ENCODE measurements at regions not wholly inside any gene's neighbourhood (a gene's known extent, or its start where the extent isn't known, plus 50 kb on each side); places are given as distances from the start of the nearest gene placed in this dataset.

GRCh38 chr2:116859708-116860107, 954.8 kb upstream of the DDX18 start:
- Mint-ChIP-seq H3K27ac (no peak overlapping the region), H3K9me3 (ENCODE audit: low read depth) (peaks cover 28% of the 10 kb centered on the region), H3K4me3 (no peak overlapping the region), H3K4me1 (no peaks in the 10 kb centered on the region), H3K27me3 (no peaks in the 10 kb centered on the region), H3K36me3 (ENCODE audit: low read depth) (no peaks in the 10 kb centered on the region)
- POLR2A ChIA-PET, result no interaction called here
- intact Hi-C loops (cut with DNase I, micrococcal nuclease), result no loop called here
- no peak for ATAC-seq
- no peak for DNase-seq
- CTCF ChIA-PET, result no interaction called here

GRCh38 chr2:116874021-116874420, 940.5 kb upstream of the DDX18 start:
- Mint-ChIP-seq H3K4me3 (no peak overlapping the region), H3K27ac (no peak overlapping the region), H3K36me3 (ENCODE audit: low read depth) (no peaks in the 10 kb centered on the region), H3K9me3 (ENCODE audit: low read depth) (peaks cover 22% of the 10 kb centered on the region), H3K4me1 (no peaks in the 10 kb centered on the region), H3K27me3 (no peaks in the 10 kb centered on the region)
- ATAC-seq (no peak), DNase-seq (no peak)
- CTCF ChIA-PET, result no interaction called here
- intact Hi-C loops (cut with DNase I, micrococcal nuclease), result no loop called here
- POLR2A ChIA-PET, result no interaction called here

GRCh38 chr2:116877274-116877673, 937.2 kb upstream of the DDX18 start:
- Mint-ChIP-seq H3K4me3 (no peak overlapping the region), H3K9me3 (ENCODE audit: low read depth) (peaks cover 24% of the 10 kb centered on the region), H3K4me1 (no peaks in the 10 kb centered on the region), H3K27me3 (no peaks in the 10 kb centered on the region), H3K27ac (no peak overlapping the region), H3K36me3 (ENCODE audit: low read depth) (no peaks in the 10 kb centered on the region)
- DNase-seq (no peak), ATAC-seq (no peak)
- intact Hi-C loops (cut with DNase I, micrococcal nuclease), result no loop called here
- ChIA-PET CTCF (no interaction called here), POLR2A (no interaction called here)

- no peak for DNase-seq
- peaks cover 20% of the 10 kb centered on the region for H3K9me3 Mint-ChIP-seq (ENCODE audit: low read depth)
- no peak for ATAC-seq
- H3K27me3 Mint-ChIP-seq, result no peaks in the 10 kb centered on the region
- no peaks in the 10 kb centered on the region for H3K36me3 Mint-ChIP-seq (ENCODE audit: low read depth)
- no peak overlapping the region for H3K4me3 Mint-ChIP-seq
- intact Hi-C loops (cut with DNase I, micrococcal nuclease), result no loop called here
- H3K27ac Mint-ChIP-seq, result no peak overlapping the region
- POLR2A ChIA-PET, result no interaction called here
- CTCF ChIA-PET, result no interaction called here
- no peaks in the 10 kb centered on the region for H3K4me1 Mint-ChIP-seq
Measured at GRCh38 chr2:116877944-116878343, 936.5 kb upstream of the DDX18 start.

- Mint-ChIP-seq H3K9me3 (ENCODE audit: low read depth) (peaks cover 25% of the 10 kb centered on the region), H3K36me3 (ENCODE audit: low read depth) (no peaks in the 10 kb centered on the region), H3K27ac (no peak overlapping the region), H3K4me1 (no peaks in the 10 kb centered on the region), H3K4me3 (no peak overlapping the region), H3K27me3 (no peaks in the 10 kb centered on the region)
- CTCF ChIA-PET, result no interaction called here
- no peak for DNase-seq
- intact Hi-C loops (cut with DNase I, micrococcal nuclease), result no loop called here
- POLR2A ChIA-PET, result no interaction called here
- ATAC-seq, result no peak
Measured at GRCh38 chr2:116879650-116880160, 934.8 kb upstream of the DDX18 start.

- Mint-ChIP-seq H3K27ac (no peak overlapping the region), H3K4me1 (no peaks in the 10 kb centered on the region), H3K27me3 (no peaks in the 10 kb centered on the region), H3K36me3 (ENCODE audit: low read depth) (no peaks in the 10 kb centered on the region), H3K9me3 (ENCODE audit: low read depth) (peaks cover 13% of the 10 kb centered on the region), H3K4me3 (no peak overlapping the region)
- CTCF ChIA-PET, result no interaction called here
- intact Hi-C loops (cut with DNase I, micrococcal nuclease), result no loop called here
- DNase-seq (no peak), ATAC-seq (no peak)
- POLR2A ChIA-PET, result no interaction called here
Measured at GRCh38 chr2:116891191-116891590, 923.3 kb upstream of the DDX18 start.

- intact Hi-C loops (cut with DNase I, micrococcal nuclease), result no loop called here
- no peak for DNase-seq
- ChIA-PET POLR2A (no interaction called here), CTCF (no interaction called here)
- H3K9me3 Mint-ChIP-seq (ENCODE audit: low read depth), result peaks cover 2% of the 10 kb centered on the region
- no peak overlapping the region for H3K4me3 Mint-ChIP-seq
- no peaks in the 10 kb centered on the region for H3K27me3 Mint-ChIP-seq
- no peaks in the 10 kb centered on the region for H3K4me1 Mint-ChIP-seq
- no peak overlapping the region for H3K27ac Mint-ChIP-seq
- no peak for ATAC-seq
- no peaks in the 10 kb centered on the region for H3K36me3 Mint-ChIP-seq (ENCODE audit: low read depth)
Measured at GRCh38 chr2:116911540-116911939, 903.0 kb upstream of the DDX18 start.

GRCh38 chr2:116915673-116916072, 898.8 kb upstream of the DDX18 start:
- Mint-ChIP-seq H3K9me3 (ENCODE audit: low read depth) (no peaks in the 10 kb centered on the region), H3K4me3 (no peak overlapping the region), H3K27ac (no peak overlapping the region), H3K4me1 (no peaks in the 10 kb centered on the region), H3K27me3 (no peaks in the 10 kb centered on the region), H3K36me3 (ENCODE audit: low read depth) (no peaks in the 10 kb centered on the region)
- intact Hi-C loops (cut with DNase I, micrococcal nuclease), result no loop called here
- POLR2A ChIA-PET, result no interaction called here
- ATAC-seq (no peak), DNase-seq (no peak)
- CTCF ChIA-PET, result no interaction called here

- ChIA-PET POLR2A (no interaction called here), CTCF (no interaction called here)
- Mint-ChIP-seq H3K4me1 (no peaks in the 10 kb centered on the region), H3K4me3 (no peak overlapping the region), H3K9me3 (ENCODE audit: low read depth) (peaks cover under 1% of the 10 kb centered on the region), H3K27me3 (no peaks in the 10 kb centered on the region), H3K27ac (no peak overlapping the region), H3K36me3 (ENCODE audit: low read depth) (no peaks in the 10 kb centered on the region)
- no peak for ATAC-seq
- intact Hi-C loops (cut with DNase I, micrococcal nuclease), result no loop called here
- DNase-seq, result no peak
Measured at GRCh38 chr2:116917196-116917595, 897.3 kb upstream of the DDX18 start.

GRCh38 chr2:116918574-116918973, 895.9 kb upstream of the DDX18 start:
- no peaks in the 10 kb centered on the region for H3K27me3 Mint-ChIP-seq
- peaks cover 4% of the 10 kb centered on the region for H3K9me3 Mint-ChIP-seq (ENCODE audit: low read depth)
- no peaks in the 10 kb centered on the region for H3K4me1 Mint-ChIP-seq
- DNase-seq (no peak), ATAC-seq (no peak)
- no peak overlapping the region for H3K27ac Mint-ChIP-seq
- intact Hi-C loops (cut with DNase I, micrococcal nuclease), result no loop called here
- H3K36me3 Mint-ChIP-seq (ENCODE audit: low read depth), result no peaks in the 10 kb centered on the region
- POLR2A ChIA-PET, result no interaction called here
- CTCF ChIA-PET, result no interaction called here
- no peak overlapping the region for H3K4me3 Mint-ChIP-seq

- intact Hi-C loops (cut with DNase I, micrococcal nuclease), result no loop called here
- ChIA-PET POLR2A (no interaction called here), CTCF (no interaction called here)
- no peaks in the 10 kb centered on the region for H3K4me1 Mint-ChIP-seq
- peaks cover 4% of the 10 kb centered on the region for H3K9me3 Mint-ChIP-seq (ENCODE audit: low read depth)
- H3K27me3 Mint-ChIP-seq, result no peaks in the 10 kb centered on the region
- H3K36me3 Mint-ChIP-seq (ENCODE audit: low read depth), result no peaks in the 10 kb centered on the region
- no peak for ATAC-seq
- DNase-seq, result no peak
- H3K4me3 Mint-ChIP-seq, result no peak overlapping the region
- H3K27ac Mint-ChIP-seq, result no peak overlapping the region
Measured at GRCh38 chr2:116922414-116922813, 892.1 kb upstream of the DDX18 start.

GRCh38 chr2:116924509-116924908, 890.0 kb upstream of the DDX18 start:
- no peaks in the 10 kb centered on the region for H3K4me1 Mint-ChIP-seq
- no peak for DNase-seq
- no peaks in the 10 kb centered on the region for H3K27me3 Mint-ChIP-seq
- no peak overlapping the region for H3K4me3 Mint-ChIP-seq
- ATAC-seq, result no peak
- no peaks in the 10 kb centered on the region for H3K36me3 Mint-ChIP-seq (ENCODE audit: low read depth)
- no peak overlapping the region for H3K27ac Mint-ChIP-seq
- intact Hi-C loops (cut with DNase I, micrococcal nuclease), result no loop called here
- ChIA-PET POLR2A (no interaction called here), CTCF (no interaction called here)
- H3K9me3 Mint-ChIP-seq (ENCODE audit: low read depth), result peaks cover 6% of the 10 kb centered on the region

- Mint-ChIP-seq H3K9me3 (ENCODE audit: low read depth) (peaks cover 28% of the 10 kb centered on the region), H3K27ac (no peak overlapping the region), H3K4me3 (no peak overlapping the region), H3K36me3 (ENCODE audit: low read depth) (no peaks in the 10 kb centered on the region), H3K4me1 (no peaks in the 10 kb centered on the region), H3K27me3 (no peaks in the 10 kb centered on the region)
- DNase-seq (no peak), ATAC-seq (no peak)
- intact Hi-C loops (cut with DNase I, micrococcal nuclease), result no loop called here
- ChIA-PET CTCF (no interaction called here), POLR2A (no interaction called here)
Measured at GRCh38 chr2:116935097-116935814, 879.2 kb upstream of the DDX18 start.

Data from activated CD4-positive, alpha-beta T cell treated with anti-CD3 and anti-CD28 coated beads for 36 hours (primary cell).